ENCODE measurements at regions not wholly inside any gene's neighbourhood (a gene's known extent, or its start where the extent isn't known, plus 50 kb on each side); places are given as distances from the start of the nearest gene placed in this dataset.

DNA sequence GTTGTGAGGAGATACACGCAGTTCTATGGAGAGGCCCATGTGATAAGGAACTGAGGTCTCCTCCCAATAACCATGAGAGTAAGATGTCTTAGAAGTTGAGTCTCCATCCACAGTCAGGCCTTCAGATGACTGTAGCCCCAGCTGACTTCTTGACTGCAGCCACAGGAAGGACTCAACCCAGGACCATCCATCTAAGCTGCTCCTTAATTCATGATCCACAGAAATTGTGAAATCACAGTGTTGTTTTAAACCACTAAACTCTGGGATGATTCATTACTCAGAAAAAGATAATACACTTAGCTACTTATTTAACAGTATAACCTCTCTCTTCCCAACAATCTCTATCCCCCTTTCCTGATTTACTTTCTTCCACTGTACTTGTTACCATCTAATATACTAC is 173.3 kb downstream of the ALDH1A2 start:
- no peaks in the 10 kb centered on the region for H3K36me3 Mint-ChIP-seq (ENCODE audit: insufficient read depth in 1 of 3, low read depth in 3 of 3)
- H3K27ac Mint-ChIP-seq: no peak overlapping the region
- Histone ChIP-seq H3K23me2 (ENCODE audit: insufficient read length, low read depth, low read length, poor library complexity, severe bottlenecking) (no peaks in the 10 kb centered on the region), H4K20me1 (ENCODE audit: control insufficient read depth, insufficient read depth, insufficient read length) (no peaks in the 10 kb centered on the region), H2BK12ac (ENCODE audit: insufficient read length, low read depth, low read length) (no peak overlapping the region), H2BK20ac (ENCODE audit: low read depth, low read length, poor library complexity, severe bottlenecking) (no peak overlapping the region), H3K27me3 (ENCODE audit: insufficient read depth, low read length) (no peaks in the 10 kb centered on the region), H3K23ac (ENCODE audit: insufficient read length, low read depth, low read length) (no peak overlapping the region), H3K4me1 (ENCODE audit: insufficient read depth, low read length) (no peaks in the 10 kb centered on the region), H2BK120ac (ENCODE audit: low read depth, low read length, poor library complexity, severe bottlenecking) (no peak overlapping the region), H2BK15ac (ENCODE audit: low read depth, low read length) (no peak overlapping the region), H3K9ac (ENCODE audit: extremely low read depth, insufficient read length, low read length) (no peak overlapping the region), H4K91ac (ENCODE audit: insufficient read length, low read depth, low read length) (no peak overlapping the region), H3K4me2 (ENCODE audit: insufficient read depth, insufficient read length, low read length) (no peak overlapping the region), H3K14ac (ENCODE audit: insufficient read depth, low read length) (no peak overlapping the region), H3K79me2 (ENCODE audit: insufficient read depth, low read length) (no peaks in the 10 kb centered on the region), H3K18ac (ENCODE audit: insufficient read length, low read depth, low read length) (no peak overlapping the region), H3K9me3 (ENCODE audit: control insufficient read depth, low read depth, low read length) (no peaks in the 10 kb centered on the region), H2BK5ac (ENCODE audit: insufficient read length, low read length) (no peak overlapping the region), H4K8ac (replicated peaks; ENCODE audit: insufficient read length, low read depth, low read length) (no peak overlapping the region), H2AK5ac (ENCODE audit: insufficient read length, low read length) (no peak overlapping the region), H3K4ac (ENCODE audit: low read depth, low read length) (no peak overlapping the region), H4K5ac (ENCODE audit: insufficient read length, low read depth, low read length) (no peak overlapping the region), H3T11ph (ENCODE audit: low read length) (no peak overlapping the region), H3K79me1 (ENCODE audit: insufficient read depth, low read depth, low read length, poor library complexity, severe bottlenecking) (no peaks in the 10 kb centered on the region), H3K27ac (ENCODE audit: insufficient read length, low read depth, low read length) (no peak overlapping the region), H2AFZ (ENCODE audit: low read length) (no peak overlapping the region), H3K56ac (ENCODE audit: insufficient read length, low read depth, low read length) (no peak overlapping the region)
- no CpG with 5 or more reads among the region's 1 CpG for WGBS (ENCODE audit: extremely low coverage, insufficient read length, low lambda C conversion rate)
- no peaks in the 10 kb centered on the region for H3K9me3 Mint-ChIP-seq
- no peaks in the 10 kb centered on the region for H3K4me1 Mint-ChIP-seq
- H3K27me3 Mint-ChIP-seq (ENCODE audit: low read depth): no peaks in the 10 kb centered on the region
- DNase-seq: no peak
- TF ChIP-seq, protein P1, sequence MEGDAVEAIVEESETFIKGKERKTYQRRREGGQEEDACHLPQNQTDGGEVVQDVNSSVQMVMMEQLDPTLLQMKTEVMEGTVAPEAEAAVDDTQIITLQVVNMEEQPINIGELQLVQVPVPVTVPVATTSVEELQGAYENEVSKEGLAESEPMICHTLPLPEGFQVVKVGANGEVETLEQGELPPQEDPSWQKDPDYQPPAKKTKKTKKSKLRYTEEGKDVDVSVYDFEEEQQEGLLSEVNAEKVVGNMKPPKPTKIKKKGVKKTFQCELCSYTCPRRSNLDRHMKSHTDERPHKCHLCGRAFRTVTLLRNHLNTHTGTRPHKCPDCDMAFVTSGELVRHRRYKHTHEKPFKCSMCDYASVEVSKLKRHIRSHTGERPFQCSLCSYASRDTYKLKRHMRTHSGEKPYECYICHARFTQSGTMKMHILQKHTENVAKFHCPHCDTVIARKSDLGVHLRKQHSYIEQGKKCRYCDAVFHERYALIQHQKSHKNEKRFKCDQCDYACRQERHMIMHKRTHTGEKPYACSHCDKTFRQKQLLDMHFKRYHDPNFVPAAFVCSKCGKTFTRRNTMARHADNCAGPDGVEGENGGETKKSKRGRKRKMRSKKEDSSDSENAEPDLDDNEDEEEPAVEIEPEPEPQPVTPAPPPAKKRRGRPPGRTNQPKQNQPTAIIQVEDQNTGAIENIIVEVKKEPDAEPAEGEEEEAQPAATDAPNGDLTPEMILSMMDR (conservative IDR thresholded peaks at IDR 0.05): no peak
- no peak overlapping the region for H3K4me3 Mint-ChIP-seq
